ENCODE measurements at regions not wholly inside any gene's neighbourhood (a gene's known extent, or its start where the extent isn't known, plus 50 kb on each side); places are given as distances from the start of the nearest gene placed in this dataset.
A peak's percentile ranks its signal among the peaks of the same experiment; 100 is the strongest.

DNA sequence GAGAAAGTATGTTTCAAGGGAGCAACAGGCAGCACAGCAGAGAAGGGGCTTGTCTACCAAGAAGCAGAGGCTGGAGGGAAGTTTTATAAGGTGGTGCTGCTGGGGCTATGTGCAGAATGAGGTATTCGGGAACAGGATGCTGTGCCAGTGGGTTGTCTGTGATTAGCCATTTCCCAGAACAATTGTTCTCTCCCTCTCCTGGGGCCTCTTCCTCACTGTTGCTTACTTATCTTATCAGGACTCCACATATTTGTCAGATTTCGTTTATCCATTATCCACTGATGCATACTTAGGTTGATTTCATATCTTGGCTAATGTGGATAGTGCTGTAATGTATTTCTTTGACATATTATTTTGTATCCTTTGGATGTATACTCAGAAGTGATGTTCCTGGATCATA is 195.1 kb upstream of the RTL1 start:
- H3K27ac ChIP-seq (ENCODE audit: low read depth in 1 of 2, low read length in 2 of 2), result no peak overlapping the region
- Mint-ChIP-seq H3K4me3 (no peak overlapping the region), H3K9me3 (no peaks in the 10 kb centered on the region), H3K36me3 (ENCODE audit: low read depth) (no peaks in the 10 kb centered on the region), H3K27me3 (peaks cover 23% of the 10 kb centered on the region), H3K4me1 (ENCODE audit: low read depth) (no peaks in the 10 kb centered on the region), H3K27ac (no peak overlapping the region)
- intact Hi-C loops (cut with DNase I, micrococcal nuclease), result no loop called here
- POLR2A ChIA-PET, result no interaction called here
- H3K27me3 ChIP-seq (ENCODE audit: control insufficient read depth in 1 of 2, insufficient read depth in 2 of 2, low read length in 2 of 2), result peaks cover 0 to 13% of the 10 kb centered on the region in 2 experiments
- no peak overlapping the region for H3K4me3 ChIP-seq (ENCODE audit: low read length)
- no peaks in the 10 kb centered on the region for H3K4me1 ChIP-seq (ENCODE audit: insufficient read depth, low read length)
- H3K36me3 ChIP-seq (ENCODE audit: insufficient read depth, low read length), result no peaks in the 10 kb centered on the region
- DNase-seq (no peak), ATAC-seq (ENCODE audit: poor library complexity) (no peak)
- TF ChIP-seq CTCF (IDR thresholded peaks at IDR 0.05), result no peak
- CTCF ChIA-PET, result no interaction called here
- peaks cover 0 to 15% of the 10 kb centered on the region in 2 experiments for H3K9me3 ChIP-seq (ENCODE audit: control insufficient read depth in 1 of 2, insufficient read depth in 1 of 2, low read length in 2 of 2)

DNA sequence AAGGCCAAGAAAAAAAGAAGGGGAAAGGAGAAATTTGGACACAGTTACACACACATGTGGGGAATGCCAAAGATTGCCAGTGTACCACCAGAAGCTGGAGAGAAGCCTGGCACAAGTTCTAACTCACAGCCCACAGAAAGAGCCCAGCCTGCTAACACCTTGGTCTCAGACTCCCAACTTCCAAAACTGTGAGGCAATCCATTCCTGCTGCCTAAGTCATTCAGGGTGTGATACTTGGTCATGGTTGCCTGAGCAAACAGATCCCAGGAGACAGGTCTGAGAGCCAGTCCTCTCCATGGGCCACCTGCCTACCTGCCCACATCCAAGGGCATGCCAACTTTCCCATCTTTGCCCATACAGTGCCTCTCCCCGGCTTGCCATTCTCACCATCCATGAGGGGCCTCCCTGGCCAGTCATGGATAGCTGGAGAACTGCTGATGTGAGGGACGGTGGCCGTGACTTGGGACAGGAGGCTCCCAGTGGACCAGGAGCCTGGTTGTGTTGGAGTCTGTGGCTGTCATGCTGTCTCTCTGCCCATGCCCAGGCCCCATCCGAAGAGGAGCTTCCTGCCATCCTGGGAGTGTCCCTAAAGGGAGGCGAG is 198.0 kb upstream of the RTL1 start:
- DNase-seq (peak in 1 of 14 experiments; percentile 4), ATAC-seq (ENCODE audit: poor library complexity) (no peak)
- Mint-ChIP-seq H3K9me3 (no peaks in the 10 kb centered on the region), H3K27me3 (peaks cover 19% of the 10 kb centered on the region), H3K4me1 (ENCODE audit: low read depth) (no peaks in the 10 kb centered on the region), H3K36me3 (ENCODE audit: low read depth) (no peaks in the 10 kb centered on the region), H3K27ac (no peak overlapping the region), H3K4me3 (no peak overlapping the region)
- peaks cover 0 to 17% of the 10 kb centered on the region in 2 experiments for H3K9me3 ChIP-seq (ENCODE audit: control insufficient read depth in 1 of 2, insufficient read depth in 1 of 2, low read length in 2 of 2)
- H3K27ac ChIP-seq (ENCODE audit: low read depth in 1 of 2, low read length in 2 of 2), result no peak overlapping the region
- no peak overlapping the region for H3K4me3 ChIP-seq (ENCODE audit: low read length)
- no peak for TF ChIP-seq CTCF (IDR thresholded peaks at IDR 0.05)
- H3K4me1 ChIP-seq (ENCODE audit: insufficient read depth, low read length), result no peaks in the 10 kb centered on the region
- no peaks in the 10 kb centered on the region for H3K36me3 ChIP-seq (ENCODE audit: insufficient read depth, low read length)
- intact Hi-C loops (cut with DNase I, micrococcal nuclease), result no loop called here
- peaks cover 0 to 9% of the 10 kb centered on the region in 2 experiments for H3K27me3 ChIP-seq (ENCODE audit: control insufficient read depth in 1 of 2, insufficient read depth in 2 of 2, low read length in 2 of 2)
- POLR2A ChIA-PET, result interaction anchor here (0.7 kb wide), 1 partner anchor 239 kb away, joined by 4 read pairs; no protein-coding TSS in a partner anchor
- CTCF ChIA-PET, result no interaction called here

GRCh38 chr14:101102875-101103274 is 199.4 kb upstream of the RTL1 start:
- Histone ChIP-seq H3K27me3 (ENCODE audit: control insufficient read depth in 1 of 2, insufficient read depth in 2 of 2, low read length in 2 of 2) (peaks cover 0 to 9% of the 10 kb centered on the region in 2 experiments), H3K4me3 (ENCODE audit: low read length) (no peak overlapping the region), H3K9me3 (ENCODE audit: control insufficient read depth in 1 of 2, insufficient read depth in 1 of 2, low read length in 2 of 2) (peaks cover 0 to 17% of the 10 kb centered on the region in 2 experiments), H3K27ac (ENCODE audit: low read depth in 1 of 2, low read length in 2 of 2) (no peak overlapping the region), H3K36me3 (ENCODE audit: insufficient read depth, low read length) (no peaks in the 10 kb centered on the region), H3K4me1 (ENCODE audit: insufficient read depth, low read length) (no peaks in the 10 kb centered on the region)
- TF ChIP-seq CTCF (IDR thresholded peaks at IDR 0.05), result no peak
- Mint-ChIP-seq H3K27ac (no peak overlapping the region), H3K4me1 (ENCODE audit: low read depth) (no peaks in the 10 kb centered on the region), H3K27me3 (peaks cover 14% of the 10 kb centered on the region), H3K4me3 (no peak overlapping the region), H3K9me3 (no peaks in the 10 kb centered on the region), H3K36me3 (ENCODE audit: low read depth) (no peaks in the 10 kb centered on the region)
- ChIA-PET POLR2A (no interaction called here), CTCF (no interaction called here)
- DNase-seq (peak in 1 of 14 experiments; percentile 30), ATAC-seq (ENCODE audit: poor library complexity) (no peak)
- intact Hi-C loops (cut with DNase I, micrococcal nuclease), result no loop called here

All from CD4-positive, alpha-beta T cell (primary cell).